ENCODE measurements at regions not wholly inside any gene's neighbourhood (a gene's known extent, or its start where the extent isn't known, plus 50 kb on each side); places are given as distances from the start of the nearest gene placed in this dataset.
A peak's percentile ranks its signal among the peaks of the same experiment; 100 is the strongest.

DNA sequence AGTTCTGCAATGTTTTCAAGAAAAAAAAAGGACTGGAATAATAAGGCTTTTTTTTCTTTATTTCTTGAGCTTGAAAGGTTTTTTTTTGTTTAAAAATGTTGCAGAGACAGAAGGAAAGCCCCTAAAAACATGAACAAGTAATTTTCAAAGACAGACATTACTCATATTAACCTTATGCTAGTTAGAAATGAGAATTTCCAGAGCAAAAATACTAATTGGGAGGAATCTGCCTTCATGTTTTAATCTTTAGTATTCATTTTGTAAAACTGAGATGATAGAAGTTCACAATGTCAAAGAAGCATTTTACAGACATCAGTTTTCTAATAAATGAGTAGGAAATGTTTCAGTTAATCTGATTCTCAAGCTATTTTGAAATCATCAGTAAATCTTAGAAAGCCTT lies 1805.3 kb downstream of the PCDH7 start:
- ATAC-seq (ENCODE audit: low FRiP score in 2 of 2) = no peak
- Histone ChIP-seq H3K27me3 (no peaks in the 10 kb centered on the region), H3K27ac (no peak overlapping the region), H3K4me3 (no peak overlapping the region), H3K9me3 (no peaks in the 10 kb centered on the region), H3K36me3 (no peaks in the 10 kb centered on the region), H3K4me1 (no peaks in the 10 kb centered on the region)
- no peak for DNase-seq
- no peak for TF ChIP-seq POLR2A (IDR thresholded peaks at IDR 0.05)
- no peak for TF ChIP-seq POLR2AphosphoS5 (IDR thresholded peaks at IDR 0.05)
- TF ChIP-seq CTCF (IDR thresholded peaks at IDR 0.05) = no peak
- TF ChIP-seq EP300 (IDR thresholded peaks at IDR 0.05) = no peak

DNA sequence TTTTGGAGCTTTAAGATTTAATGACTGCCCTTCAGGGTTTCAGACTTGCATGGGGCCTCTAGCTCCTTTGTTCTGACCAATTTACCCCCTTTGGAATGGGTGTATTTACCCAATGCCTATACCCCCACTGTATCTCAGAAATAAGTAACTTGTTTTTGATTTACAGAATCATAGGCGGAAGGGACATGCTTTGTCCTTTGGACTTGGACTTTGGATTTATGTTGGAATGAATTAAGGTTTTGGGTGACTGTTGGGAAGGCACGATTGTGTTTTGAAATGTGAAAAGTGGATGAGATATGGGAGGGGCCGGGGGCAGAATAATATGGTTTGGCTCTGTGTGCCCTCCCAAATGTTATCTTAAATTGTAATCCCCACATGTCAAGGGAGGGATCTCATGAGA lies 1824.7 kb downstream of the PCDH7 start:
- no peak for ATAC-seq (ENCODE audit: low FRiP score in 2 of 2)
- WGBS, 2 donors = 83 to 87% methylated on average over 3 of the region's 3 CpGs
- no peak for TF ChIP-seq EP300 (IDR thresholded peaks at IDR 0.05)
- TF ChIP-seq POLR2A (IDR thresholded peaks at IDR 0.05) = no peak
- TF ChIP-seq CTCF (IDR thresholded peaks at IDR 0.05) = no peak
- TF ChIP-seq POLR2AphosphoS5 (IDR thresholded peaks at IDR 0.05) = no peak
- no peaks in the 10 kb centered on the region for H3K9me3 ChIP-seq
- no peak overlapping the region for H3K4me3 ChIP-seq
- no peaks in the 10 kb centered on the region for H3K27me3 ChIP-seq
- DNase-seq = no peak
- H3K4me1 ChIP-seq = no peaks in the 10 kb centered on the region
- H3K36me3 ChIP-seq = no peaks in the 10 kb centered on the region
- no peak overlapping the region for H3K27ac ChIP-seq

DNA sequence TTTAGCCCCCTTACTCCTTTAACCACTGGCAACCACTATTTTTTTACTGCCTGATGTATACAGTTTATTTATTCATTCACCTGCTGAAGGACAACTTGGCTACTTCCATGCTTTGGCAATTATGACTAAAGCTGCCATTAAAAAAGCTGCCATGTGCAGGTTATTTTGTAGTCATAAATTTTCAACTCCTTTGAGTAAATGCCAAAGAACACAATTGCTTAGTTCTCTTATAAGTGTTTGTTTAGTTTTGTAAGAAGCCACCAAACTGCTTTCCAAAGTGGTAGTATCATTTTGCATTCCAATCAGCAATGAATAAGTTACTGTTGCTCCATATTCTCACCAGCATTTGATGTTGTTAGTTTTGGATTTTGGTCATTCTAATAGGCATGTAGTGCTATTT lies 1831.8 kb downstream of the PCDH7 start:
- TF ChIP-seq POLR2A (IDR thresholded peaks at IDR 0.05) = no peak
- no peak for TF ChIP-seq CTCF (IDR thresholded peaks at IDR 0.05)
- no peak for TF ChIP-seq EP300 (IDR thresholded peaks at IDR 0.05)
- no peak for TF ChIP-seq POLR2AphosphoS5 (IDR thresholded peaks at IDR 0.05)
- Histone ChIP-seq H3K9me3 (no peaks in the 10 kb centered on the region), H3K4me1 (no peaks in the 10 kb centered on the region), H3K36me3 (no peaks in the 10 kb centered on the region), H3K4me3 (no peak overlapping the region), H3K27ac (no peak overlapping the region), H3K27me3 (no peaks in the 10 kb centered on the region)
- ATAC-seq (ENCODE audit: low FRiP score in 2 of 2) (no peak), DNase-seq (no peak)

- H3K4me3 ChIP-seq = peak overlapping the region in 3 of 4 donors; percentile 21 to 38 (median 32)
- H3K9me3 ChIP-seq = no peaks in the 10 kb centered on the region
- H3K36me3 ChIP-seq = no peaks in the 10 kb centered on the region
- TF ChIP-seq POLR2A (IDR thresholded peaks at IDR 0.05) = no peak
- TF ChIP-seq EP300 (IDR thresholded peaks at IDR 0.05) = no peak
- no peak for TF ChIP-seq POLR2AphosphoS5 (IDR thresholded peaks at IDR 0.05)
- no peak for TF ChIP-seq CTCF (IDR thresholded peaks at IDR 0.05)
- H3K27me3 ChIP-seq = no peaks in the 10 kb centered on the region
- H3K27ac ChIP-seq = peak overlapping the region in 2 of 4 donors; percentile 21 to 60
- ATAC-seq (ENCODE audit: low FRiP score in 2 of 2) = peak in 1 of 2 donors; percentile 23
- no peaks in the 10 kb centered on the region for H3K4me1 ChIP-seq
- peak in 1 of 2 donors; percentile 24 for DNase-seq
- 34 to 49% methylated on average over 5 of the region's 5 CpGs for WGBS, 2 donors
These were observed 1840.1 kb downstream of the PCDH7 start for GRCh38 chr4:32560306-32560705.

DNA sequence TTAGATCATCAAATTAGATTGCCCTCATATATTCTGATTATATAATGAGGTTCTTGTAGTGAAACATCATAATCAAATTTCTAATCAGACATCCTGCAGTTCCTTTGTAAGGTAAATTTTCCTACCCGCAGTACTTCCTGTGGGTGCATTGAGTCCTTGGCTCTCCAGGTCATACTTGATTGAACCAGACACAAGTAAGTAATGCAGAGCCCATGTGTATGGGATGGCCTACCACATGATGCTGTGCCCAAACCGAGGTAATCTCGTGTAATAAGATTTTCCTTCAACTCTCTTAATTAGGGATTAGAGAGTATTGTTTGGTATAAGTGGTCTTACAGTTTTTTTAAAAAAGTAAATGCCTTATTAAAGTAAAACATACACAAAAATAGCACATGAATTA lies 1841.8 kb downstream of the PCDH7 start:
- no peaks in the 10 kb centered on the region for H3K9me3 ChIP-seq
- no peaks in the 10 kb centered on the region for H3K36me3 ChIP-seq
- no peak overlapping the region for H3K4me3 ChIP-seq
- WGBS, 2 donors = 65 to 79% methylated on average over 3 of the region's 3 CpGs
- no peaks in the 10 kb centered on the region for H3K27me3 ChIP-seq
- no peak for TF ChIP-seq POLR2A (IDR thresholded peaks at IDR 0.05)
- no peak for TF ChIP-seq EP300 (IDR thresholded peaks at IDR 0.05)
- TF ChIP-seq CTCF (IDR thresholded peaks at IDR 0.05) = no peak
- no peak for TF ChIP-seq POLR2AphosphoS5 (IDR thresholded peaks at IDR 0.05)
- no peak overlapping the region for H3K27ac ChIP-seq
- DNase-seq (no peak), ATAC-seq (ENCODE audit: low FRiP score in 2 of 2) (no peak)
- H3K4me1 ChIP-seq = no peaks in the 10 kb centered on the region
